ENCODE measurements at regions not wholly inside any gene's neighbourhood (a gene's known extent, or its start where the extent isn't known, plus 50 kb on each side); places are given as distances from the start of the nearest gene placed in this dataset.
A peak's percentile ranks its signal among the peaks of the same experiment; 100 is the strongest.

- no peaks in the 10 kb centered on the region for H3K9me3 Mint-ChIP-seq
- peak overlapping the region in 1 of 3 experiments; percentile 16 for H3K4me3 Mint-ChIP-seq
- no peak for TF ChIP-seq CTCF (IDR thresholded peaks at IDR 0.05; ENCODE audit: unreplicated experiment in 3 of 3)
- H3K27me3 Mint-ChIP-seq (ENCODE audit: low read depth): peaks cover 12% of the 10 kb centered on the region
- H3K36me3 Mint-ChIP-seq (ENCODE audit: low read depth): no peaks in the 10 kb centered on the region
- peaks cover 74% of the 10 kb centered on the region for H3K4me1 Mint-ChIP-seq
- peak overlapping the region; percentile 88 to 91 (median 88) for H3K27ac Mint-ChIP-seq
Observed at GRCh38 chr2:120899771-120900170, 164.1 kb downstream of the GLI2 start.

- no peaks in the 10 kb centered on the region for H3K36me3 Mint-ChIP-seq (ENCODE audit: low read depth)
Observed at GRCh38 chr2:120901201-120901600, 165.5 kb downstream of the GLI2 start.

DNA sequence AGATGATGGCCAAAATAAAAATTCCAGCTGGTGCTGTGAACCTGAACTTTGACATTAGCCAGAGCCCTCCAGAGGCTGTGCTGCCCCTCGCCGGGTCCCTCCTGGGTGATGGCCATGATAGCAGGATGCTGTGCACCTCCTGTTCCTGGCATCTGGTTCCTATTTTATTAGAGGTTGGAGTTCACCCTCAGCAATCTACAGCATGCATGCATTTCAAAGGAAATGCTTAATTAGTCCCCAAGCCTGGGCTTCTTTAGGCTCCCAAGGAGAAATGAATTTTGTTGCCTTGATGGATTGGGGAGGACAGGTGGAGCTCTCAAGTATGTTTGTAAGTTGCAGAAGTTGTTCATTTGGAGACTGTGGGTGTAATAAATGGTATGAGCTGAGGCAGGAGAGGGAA, 166.9 kb downstream of the GLI2 start:
- Mint-ChIP-seq H3K27ac (peak overlapping the region; percentile 43 to 88 (median 61)), H3K4me3 (peak overlapping the region in 2 of 3 experiments; percentile 0 to 41), H3K27me3 (ENCODE audit: low read depth) (peaks cover 15% of the 10 kb centered on the region), H3K4me1 (peaks cover 74% of the 10 kb centered on the region), H3K9me3 (no peaks in the 10 kb centered on the region), H3K36me3 (ENCODE audit: low read depth) (no peaks in the 10 kb centered on the region)
- no peak for TF ChIP-seq CTCF (IDR thresholded peaks at IDR 0.05; ENCODE audit: unreplicated experiment in 3 of 3)

More at GRCh38 chr2:120901201-120901600, 165.5 kb downstream of the GLI2 start:
- no peaks in the 10 kb centered on the region for H3K9me3 Mint-ChIP-seq
- peak overlapping the region in 1 of 3 experiments; percentile 8 for H3K4me3 Mint-ChIP-seq
- peaks cover 74% of the 10 kb centered on the region for H3K4me1 Mint-ChIP-seq
- H3K27me3 Mint-ChIP-seq (ENCODE audit: low read depth): peaks cover 12% of the 10 kb centered on the region
- H3K27ac Mint-ChIP-seq: peak overlapping the region; percentile 40 to 88 (median 88)
- no peak for TF ChIP-seq CTCF (IDR thresholded peaks at IDR 0.05; ENCODE audit: unreplicated experiment in 3 of 3)

- peak overlapping the region; percentile 6 to 70 (median 45) for H3K4me3 Mint-ChIP-seq
- peak overlapping the region; percentile 86 to 96 (median 87) for H3K27ac Mint-ChIP-seq
- no peak for TF ChIP-seq CTCF (IDR thresholded peaks at IDR 0.05; ENCODE audit: unreplicated experiment in 3 of 3)
- peaks cover 61% of the 10 kb centered on the region for H3K4me1 Mint-ChIP-seq
- no peaks in the 10 kb centered on the region for H3K36me3 Mint-ChIP-seq (ENCODE audit: low read depth)
- H3K9me3 Mint-ChIP-seq: no peaks in the 10 kb centered on the region
- peaks cover 13% of the 10 kb centered on the region for H3K27me3 Mint-ChIP-seq (ENCODE audit: low read depth)
Observed at GRCh38 chr2:120904379-120904778, 168.7 kb downstream of the GLI2 start.

GRCh38 chr2:120904830-120905234, 169.2 kb downstream of the GLI2 start:
- peak overlapping the region; percentile 6 to 70 (median 45) for H3K4me3 Mint-ChIP-seq
- H3K9me3 Mint-ChIP-seq: no peaks in the 10 kb centered on the region
- peaks cover 9% of the 10 kb centered on the region for H3K27me3 Mint-ChIP-seq (ENCODE audit: low read depth)
- TF ChIP-seq CTCF (IDR thresholded peaks at IDR 0.05; ENCODE audit: unreplicated experiment in 3 of 3): no peak
- H3K27ac Mint-ChIP-seq: peak overlapping the region; percentile 86 to 96 (median 87)
- H3K36me3 Mint-ChIP-seq (ENCODE audit: low read depth): no peaks in the 10 kb centered on the region
- peaks cover 57% of the 10 kb centered on the region for H3K4me1 Mint-ChIP-seq

DNA sequence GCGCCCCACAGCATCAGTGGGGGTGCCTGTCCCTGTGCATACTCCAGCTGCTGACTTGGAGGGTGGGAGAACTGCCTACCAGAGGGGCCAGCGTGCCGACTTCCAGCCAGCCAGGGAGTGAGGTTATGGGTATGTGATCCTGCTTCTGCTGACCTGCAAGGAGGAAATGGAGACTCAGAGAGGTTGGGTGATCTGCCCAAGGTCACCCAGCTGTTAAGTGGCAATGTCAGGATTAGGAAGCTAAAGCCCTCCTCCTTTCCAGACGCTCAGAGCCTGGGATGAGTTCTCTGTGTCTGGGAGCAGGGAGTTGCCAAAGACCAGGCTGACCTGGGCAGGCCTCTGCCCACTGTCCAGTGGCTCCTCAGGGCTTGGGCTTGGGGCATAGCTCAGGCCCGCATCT, 169.6 kb downstream of the GLI2 start:
- peaks cover 9% of the 10 kb centered on the region for H3K27me3 Mint-ChIP-seq (ENCODE audit: low read depth)
- H3K4me1 Mint-ChIP-seq: peaks cover 56% of the 10 kb centered on the region
- H3K36me3 Mint-ChIP-seq (ENCODE audit: low read depth): no peaks in the 10 kb centered on the region
- no peak for TF ChIP-seq CTCF (IDR thresholded peaks at IDR 0.05; ENCODE audit: unreplicated experiment in 3 of 3)
- H3K4me3 Mint-ChIP-seq: peak overlapping the region in 2 of 3 experiments; percentile 45 to 70
- no peaks in the 10 kb centered on the region for H3K9me3 Mint-ChIP-seq
- peak overlapping the region; percentile 86 to 96 (median 87) for H3K27ac Mint-ChIP-seq

Measured in nephron (organoid).